Hematopoietic multipotent progenitor cell treated with erythropoietin and hydrocortisone succinate and interleukin-3 and kit ligand, for 4 days (in vitro differentiated cells): ENCODE measurements at regions not wholly inside any gene's neighbourhood (a gene's known extent, or its start where the extent isn't known, plus 50 kb on each side); places are given as distances from the start of the nearest gene placed in this dataset.
"Not testable (repeated sequence)": the region's sequence is repeated elsewhere in the genome, so short reads cannot be mapped to it uniquely, and the experiment has no call there.

Source experiments
- DNase-seq: peaks from one replicate; pipeline ENCODE4 v3.0.0-alpha.2; 2015

DNA sequence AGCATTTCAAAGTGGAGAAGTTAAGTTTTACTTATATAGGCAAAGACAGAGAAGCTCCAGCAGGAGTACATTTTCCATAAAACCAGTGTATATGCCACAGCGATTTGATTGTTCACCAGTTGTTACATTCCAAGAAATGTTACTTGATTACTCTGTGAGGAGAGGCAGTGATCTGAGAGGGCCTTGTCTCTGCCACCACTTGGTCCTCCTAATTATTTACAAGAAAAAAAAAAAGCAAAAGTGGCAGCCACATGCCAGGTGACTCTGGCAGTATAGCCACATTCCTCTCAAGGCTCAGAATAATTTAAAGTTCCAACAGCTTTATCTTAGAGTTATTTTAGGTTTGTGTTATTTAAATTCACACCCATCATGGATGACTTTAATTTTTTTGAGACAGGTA lies 1077.8 kb downstream of the ZPLD1 start:
- no peak for DNase-seq

DNA sequence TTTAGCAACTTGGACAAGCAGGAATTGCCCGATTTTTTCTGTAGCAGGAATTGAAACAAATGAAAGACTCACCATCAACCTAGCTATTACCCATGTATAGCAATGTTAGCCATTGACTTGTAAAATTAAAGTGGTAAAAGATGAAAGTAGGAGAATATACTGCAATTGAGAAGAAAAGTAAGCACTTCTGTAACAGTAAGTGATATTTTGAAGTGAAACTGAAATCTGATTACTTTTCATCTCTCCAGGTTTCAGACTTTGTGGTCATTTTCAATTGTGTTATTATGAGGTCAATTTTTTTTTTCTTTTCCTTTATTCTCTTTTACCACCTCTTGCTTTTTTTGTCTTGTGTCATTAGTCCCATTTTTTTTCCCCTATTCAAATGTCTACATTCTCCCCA lies 1078.2 kb downstream of the ZPLD1 start:
- no peak for DNase-seq

DNA sequence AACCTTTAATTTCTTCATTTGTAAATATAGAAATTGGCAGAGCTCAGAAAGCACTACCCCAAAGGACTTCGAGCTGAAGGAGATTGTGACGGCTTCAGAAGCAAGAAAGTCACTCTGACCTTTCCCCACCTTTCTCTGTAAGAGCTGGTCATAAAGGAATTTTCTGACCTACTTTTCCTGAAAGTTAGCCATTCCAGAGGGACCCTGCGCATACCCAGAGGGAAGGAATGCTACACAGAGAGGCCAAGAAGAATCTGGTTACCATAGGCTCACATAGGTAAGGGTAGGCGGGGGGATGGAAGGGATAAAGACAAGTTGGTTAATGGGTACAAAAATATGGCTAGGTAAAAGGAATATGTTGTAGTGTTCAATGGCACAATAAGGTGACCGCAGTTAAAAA lies 1080.3 kb downstream of the ZPLD1 start:
- no peak for DNase-seq

DNA sequence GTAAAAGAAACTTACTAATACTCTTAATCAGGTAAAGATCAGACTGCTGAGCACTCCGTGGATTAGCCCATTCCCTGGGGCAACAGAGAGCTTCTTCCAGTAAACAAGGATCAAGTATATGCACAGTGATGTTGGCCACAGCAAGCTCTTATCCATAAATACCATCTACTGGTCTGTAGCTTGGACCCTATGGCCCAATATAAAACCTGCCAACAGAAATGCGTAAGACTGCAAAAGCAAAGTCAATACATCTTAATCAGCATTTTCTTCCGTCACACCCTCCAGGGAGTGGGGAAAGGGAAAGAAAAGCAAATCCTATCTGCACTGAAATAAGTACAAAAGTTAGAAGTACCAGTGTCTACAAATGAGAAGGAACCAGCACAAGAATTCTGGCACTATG lies 1082.1 kb downstream of the ZPLD1 start:
- no peak for DNase-seq

DNA sequence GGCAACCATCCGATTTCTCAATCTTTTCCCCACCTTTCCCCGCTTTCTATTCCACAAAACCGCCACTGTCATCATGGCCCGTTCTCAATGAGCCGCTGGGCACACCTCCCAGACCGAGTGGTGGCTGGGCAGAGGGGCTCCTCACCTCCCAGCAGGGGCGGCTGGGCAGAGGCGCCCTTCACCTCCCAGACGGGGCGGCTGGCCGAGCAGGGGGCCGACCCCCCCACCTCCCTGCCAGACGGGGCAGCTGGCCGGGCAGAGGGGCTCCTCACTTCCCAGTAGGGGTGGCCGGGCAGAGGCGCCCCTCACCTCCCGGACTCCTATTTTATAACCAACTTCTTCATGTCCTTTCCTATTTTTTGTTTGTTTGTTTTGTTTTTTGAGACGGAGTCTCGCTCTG lies 1096.5 kb downstream of the ZPLD1 start:
- DNase-seq = not testable (repeated sequence)

GRCh38 chr3:103532986-103533385 lies 1098.2 kb downstream of the ZPLD1 start:
- DNase-seq = no peak

DNA sequence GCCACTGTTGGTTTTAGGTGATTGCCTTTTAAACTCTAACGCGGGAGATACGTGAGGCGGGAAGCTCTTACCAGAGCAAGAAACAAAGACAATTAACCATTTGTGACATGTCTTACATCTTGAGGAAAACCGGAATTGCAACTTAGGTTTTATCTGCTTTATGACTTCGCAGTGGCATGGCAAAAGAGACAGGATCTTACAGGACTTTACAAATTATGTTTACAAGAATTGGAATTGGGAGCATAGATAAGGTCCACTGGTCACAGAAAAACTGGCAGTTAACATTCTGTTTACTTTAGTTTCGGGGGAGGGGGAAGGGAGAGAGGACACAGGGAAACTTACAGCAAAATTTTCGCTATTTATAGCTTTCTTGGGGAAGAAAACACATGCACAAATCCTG lies 1119.6 kb downstream of the ZPLD1 start:
- DNase-seq = no peak

DNA sequence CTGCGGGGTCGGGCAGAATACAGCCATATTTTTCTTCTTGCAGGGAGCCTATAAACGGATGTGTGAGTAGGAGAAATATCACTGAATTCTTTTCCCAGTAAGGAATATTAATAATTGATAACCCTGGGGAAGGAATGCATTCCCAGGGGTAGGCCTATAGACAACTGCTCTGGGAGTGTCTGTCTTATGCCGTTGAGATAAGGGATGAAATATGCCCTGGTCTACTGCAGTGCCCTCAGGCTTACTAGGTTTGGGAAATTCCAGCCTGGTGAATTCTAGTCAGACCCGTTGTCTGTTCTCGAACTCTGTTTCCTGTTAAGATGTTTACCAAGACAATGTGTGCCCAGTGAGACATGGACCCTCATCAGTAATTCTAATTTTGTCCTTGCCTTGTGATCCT lies 1129.3 kb downstream of the ZPLD1 start:
- DNase-seq = not testable (repeated sequence)

GRCh38 chr3:103585809-103586208 lies 1151.0 kb downstream of the ZPLD1 start:
- no peak for DNase-seq

GRCh38 chr3:103589770-103590169 lies 1155.0 kb downstream of the ZPLD1 start:
- no peak for DNase-seq

DNA sequence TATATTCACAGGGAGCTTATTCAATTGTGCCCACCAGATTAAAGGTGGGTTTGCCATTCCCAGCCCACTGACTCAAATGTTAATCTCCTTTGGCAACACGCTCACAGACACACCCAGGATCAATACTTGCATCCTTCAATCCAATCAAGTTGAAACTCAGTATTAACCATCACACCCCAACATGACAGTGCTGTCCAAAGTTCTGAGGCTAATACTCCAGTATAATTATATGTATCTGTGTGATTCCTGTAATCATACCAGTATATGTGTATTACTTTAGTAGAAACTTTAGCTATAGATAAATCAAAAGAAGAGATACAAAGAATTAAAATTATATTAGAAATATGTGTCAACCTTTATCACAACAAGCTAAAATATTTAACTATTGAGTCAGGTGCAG lies 1166.0 kb downstream of the ZPLD1 start:
- no peak for DNase-seq

DNA sequence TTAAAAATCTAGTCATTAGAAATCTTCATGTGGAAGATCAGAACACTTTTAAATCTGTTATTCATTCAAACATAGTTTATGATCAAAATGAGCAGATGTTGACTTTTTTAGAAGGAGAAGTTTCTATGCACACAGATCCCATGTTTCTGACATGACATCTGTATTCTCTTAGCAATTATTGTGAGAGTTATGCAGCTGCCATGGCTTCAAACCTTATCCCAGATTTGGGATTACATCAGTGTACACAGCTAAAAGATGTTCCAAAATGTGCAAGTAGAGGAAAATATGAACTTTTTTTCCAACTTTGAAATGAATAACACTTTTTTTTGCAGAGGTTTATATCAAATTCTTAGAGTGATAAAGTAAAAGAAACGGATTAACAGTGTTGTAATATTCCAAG lies 1166.9 kb downstream of the ZPLD1 start:
- DNase-seq = no peak

- DNase-seq = no peak
These were observed 1174.7 kb downstream of the ZPLD1 start for GRCh38 chr3:103609472-103609871.

GRCh38 chr3:103613397-103614156 lies 1178.8 kb downstream of the ZPLD1 start:
- no peak for DNase-seq

DNA sequence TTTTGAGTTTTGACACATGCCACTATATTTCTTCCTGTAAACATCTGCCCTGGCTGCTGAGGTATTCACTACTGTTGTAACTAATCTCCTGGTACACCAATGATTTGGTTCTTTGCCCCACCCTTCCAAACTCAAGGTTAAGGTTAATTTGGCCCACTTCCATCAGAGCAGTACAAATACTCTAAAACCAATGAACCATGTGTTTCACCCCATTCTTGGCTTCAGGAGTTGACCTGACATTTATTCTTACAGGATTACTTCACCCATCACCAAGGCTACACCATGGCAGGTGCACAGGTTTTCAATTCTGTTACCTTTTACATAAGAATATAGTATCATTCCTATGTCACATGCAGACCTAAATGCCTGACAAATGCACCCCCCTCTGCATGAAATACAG lies 1179.9 kb downstream of the ZPLD1 start:
- DNase-seq = no peak

DNA sequence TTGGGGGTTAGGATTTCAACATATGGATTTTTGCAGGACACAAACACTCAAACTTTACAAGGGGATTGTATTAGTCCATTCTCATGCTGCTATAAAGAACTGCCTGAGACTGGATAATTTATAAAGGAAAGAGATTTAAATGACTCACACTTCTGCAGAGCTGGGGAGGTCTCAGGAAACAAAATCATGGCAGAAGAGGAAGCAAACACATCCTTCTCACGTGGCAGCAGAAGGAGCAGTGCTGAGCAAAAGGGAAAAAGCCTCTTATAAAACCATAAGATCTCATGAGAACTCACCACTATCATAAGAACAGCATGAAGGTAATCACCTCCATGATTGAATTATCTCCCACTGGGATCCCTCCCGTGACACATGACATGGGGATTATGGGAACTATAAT lies 1183.1 kb downstream of the ZPLD1 start:
- peak; percentile 36 for DNase-seq

GRCh38 chr3:103624271-103624670 lies 1189.5 kb downstream of the ZPLD1 start:
- DNase-seq = peak; percentile 60

DNA sequence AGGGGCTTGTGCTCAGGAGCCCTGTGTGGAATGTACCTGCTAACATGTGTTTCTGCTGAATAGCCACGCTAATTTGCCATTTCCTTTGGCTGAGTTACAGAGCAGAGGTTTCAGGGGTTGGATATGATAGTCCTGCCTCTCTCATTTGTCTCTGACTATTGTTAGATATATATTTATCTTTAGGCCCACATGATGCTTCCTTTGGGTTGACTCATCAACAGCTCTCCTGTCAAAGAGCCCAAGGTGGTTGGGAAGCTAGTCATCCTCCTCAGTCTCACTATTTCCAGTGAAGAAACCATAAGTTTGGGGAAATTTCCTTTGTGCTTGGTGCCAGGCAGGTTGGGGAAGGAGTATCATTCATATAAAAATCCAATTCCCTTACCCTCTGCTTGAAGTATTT lies 1194.6 kb downstream of the ZPLD1 start:
- DNase-seq = no peak

- DNase-seq = peak; percentile 17
These were observed 1209.6 kb downstream of the ZPLD1 start for GRCh38 chr3:103644450-103644849.

DNA sequence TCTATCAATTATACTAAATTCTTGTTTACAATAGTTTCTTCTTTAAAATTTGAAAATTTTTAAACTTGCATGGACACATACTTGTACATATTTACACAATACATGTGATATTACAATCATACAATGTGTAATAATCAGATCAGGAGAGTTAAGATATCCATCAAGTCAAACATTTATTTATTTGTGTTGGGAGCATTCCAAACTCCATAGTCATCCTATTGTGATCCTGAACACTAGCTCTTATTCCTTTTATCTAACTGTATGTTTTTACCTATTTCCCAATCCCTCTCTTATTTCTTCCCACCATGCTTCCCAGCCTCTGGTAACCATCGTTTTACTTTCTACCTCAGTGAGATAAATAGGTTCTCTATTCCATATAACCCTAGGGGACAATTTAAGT lies 1219.2 kb downstream of the ZPLD1 start:
- DNase-seq = no peak

- no peak for DNase-seq
These were observed 1222.9 kb downstream of the ZPLD1 start for GRCh38 chr3:103657756-103658155.

DNA sequence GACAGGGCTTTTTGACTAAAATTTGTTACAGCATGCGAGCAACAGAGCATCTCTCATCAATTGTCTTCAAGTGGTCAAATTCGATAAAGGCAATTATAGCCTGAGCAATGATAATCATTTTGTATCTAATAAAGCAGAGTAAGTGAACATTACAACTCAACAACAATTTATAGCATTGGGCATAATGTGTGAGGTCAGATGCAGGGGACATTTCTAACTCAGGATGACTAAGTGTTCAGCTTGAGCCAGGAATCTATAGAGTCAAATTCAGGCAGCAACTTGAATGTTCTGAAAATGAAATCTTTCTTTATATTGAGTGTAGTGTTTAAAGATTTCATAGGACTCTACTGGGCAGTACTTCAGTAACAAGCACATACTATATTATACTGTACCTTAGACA lies 1226.0 kb downstream of the ZPLD1 start:
- no peak for DNase-seq

DNA sequence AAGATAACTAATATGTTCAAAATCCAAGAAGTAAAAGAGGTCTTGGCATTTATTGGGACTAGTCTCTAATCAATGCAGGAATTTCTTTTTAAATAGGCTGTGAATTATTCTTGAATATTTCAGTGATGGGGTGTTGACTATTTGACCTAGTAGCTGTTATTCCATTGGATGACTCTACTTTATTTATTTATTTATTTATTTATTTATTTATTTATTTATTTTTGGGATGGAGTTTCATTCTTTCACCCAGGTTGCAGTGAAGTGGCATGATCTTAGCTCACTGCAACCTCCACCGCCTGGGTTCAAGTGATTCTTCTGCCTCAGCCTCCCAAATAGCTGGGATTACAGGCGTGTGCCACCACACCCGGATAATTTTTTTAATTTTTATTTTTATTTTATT lies 1227.8 kb downstream of the ZPLD1 start:
- DNase-seq = no peak

DNA sequence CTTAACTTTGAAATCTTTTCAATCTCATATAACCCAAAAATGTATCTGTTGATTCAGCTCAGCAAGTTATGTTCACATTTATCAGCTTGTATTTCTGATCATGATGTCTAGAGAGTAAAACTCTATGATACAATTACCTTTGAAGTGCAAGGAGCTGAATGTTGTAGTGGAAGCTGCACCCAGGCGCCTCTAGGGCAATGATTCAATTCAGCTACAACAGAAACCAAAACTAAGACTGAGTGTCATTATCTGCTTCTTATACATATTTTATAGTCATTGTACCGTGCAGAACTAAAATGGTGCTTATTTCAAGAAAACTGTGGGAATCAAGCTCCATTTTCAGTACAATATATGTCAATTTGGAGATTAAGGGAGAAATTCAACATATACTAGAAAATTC lies 1237.5 kb downstream of the ZPLD1 start:
- no peak for DNase-seq

GRCh38 chr3:103684904-103685303 lies 1250.1 kb downstream of the ZPLD1 start:
- DNase-seq = no peak
